GM18505 (cell line): ENCODE measurements at regions not wholly inside any gene's neighbourhood (a gene's known extent, or its start where the extent isn't known, plus 50 kb on each side); places are given as distances from the start of the nearest gene placed in this dataset.

Experiments
- ATAC-seq: cut with Tn5 transposase; IDR thresholded peaks from one replicate; pipeline ENCODE4 v1.9.1; 2021; ENCODE audit not compliant: unreplicated experiment
- POLR2A ChIP-seq: IDR thresholded peaks from 4 replicates; pipeline ENCODE4 v1.6.1; 2011; ENCODE audit warnings: borderline replicate concordance; ENCODE audit not compliant: insufficient read depth, insufficient read length; ENCODE audit errors: extremely low read depth

- TF ChIP-seq POLR2A: no peak
- ATAC-seq: peak; percentile 62
Measured at GRCh38 chr14:88129306-88130056, 124.5 kb downstream of the GPR65 start.

- TF ChIP-seq POLR2A: no peak
- ATAC-seq: peak; percentile 19
Measured at GRCh38 chr14:88130057-88130432, 125.1 kb downstream of the GPR65 start.
